Left cardiac atrium (tissue), 4 donors: ENCODE measurements at regions not wholly inside any gene's neighbourhood (a gene's known extent, or its start where the extent isn't known, plus 50 kb on each side); places are given as distances from the start of the nearest gene placed in this dataset.

Experiments
- ATAC-seq, 2 donors: fragments of 200-7000 bp; cut with Tn5 transposase; one replicate each; pipeline ENCODE4 v1.9.1; 2020; ENCODE audit warnings: mild to moderate bottlenecking in 2 of 2, moderate library complexity in 2 of 2
- DNase-seq: peaks from one replicate; pipeline ENCODE4 v3.0.0-alpha.2; 2020
- intact Hi-C, 2 donors: fragments of 100-400 bp; cut with DNase I; formaldehyde crosslinking; loops; one replicate each; pipeline versions ENCODE4 v1.14.1 to v1.15.1; 2022 to 2023
- microRNA-seq, 2 donors: library from miRNA; unstranded; fragments of <30 nt; microRNA quantifications; one replicate each; pipeline ENCODE4 v1.2.0, GENCODE V29; 2020
- donor health status: DM: no; HTN: yes; CAD: no.
- donor health status: DM: no; HTN: yes; CAD: no; lungs with severe emphysema.
- donor health status: DM: yes; HTN: yes; CAD: no.
- donor health status: Dilated cardiomyopathy.

DNA sequence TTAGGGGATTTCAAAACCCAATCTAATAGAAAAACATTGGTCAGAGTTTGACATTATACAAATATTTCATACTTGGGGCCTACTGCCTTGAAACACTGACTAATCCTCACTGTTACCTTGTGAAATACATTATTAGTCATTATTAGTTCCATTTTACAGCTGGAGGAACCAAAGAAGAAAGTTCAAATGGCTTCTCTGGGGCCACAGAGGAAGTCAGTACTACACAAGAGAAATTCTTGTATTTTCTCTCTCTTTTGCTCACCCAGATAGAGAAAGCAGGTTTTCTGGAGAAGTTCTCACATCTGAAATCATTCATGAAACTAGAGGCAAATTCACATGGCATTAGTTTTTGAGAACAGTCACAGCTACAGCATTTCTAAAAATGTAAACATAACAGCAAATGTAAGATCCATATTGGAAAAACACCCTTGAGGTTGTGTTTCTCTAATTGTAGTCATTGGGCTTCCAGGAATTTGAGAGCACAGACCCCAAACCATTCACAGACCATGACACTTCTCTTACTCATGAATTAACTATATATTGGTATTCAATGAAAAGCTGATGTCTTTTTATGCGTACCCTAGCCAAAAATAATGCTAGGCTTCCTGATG is 83.0 kb downstream of the LLPH start:
- intact Hi-C loops: no loop called here
- no peak for ATAC-seq
- DNase-seq: no peak

DNA sequence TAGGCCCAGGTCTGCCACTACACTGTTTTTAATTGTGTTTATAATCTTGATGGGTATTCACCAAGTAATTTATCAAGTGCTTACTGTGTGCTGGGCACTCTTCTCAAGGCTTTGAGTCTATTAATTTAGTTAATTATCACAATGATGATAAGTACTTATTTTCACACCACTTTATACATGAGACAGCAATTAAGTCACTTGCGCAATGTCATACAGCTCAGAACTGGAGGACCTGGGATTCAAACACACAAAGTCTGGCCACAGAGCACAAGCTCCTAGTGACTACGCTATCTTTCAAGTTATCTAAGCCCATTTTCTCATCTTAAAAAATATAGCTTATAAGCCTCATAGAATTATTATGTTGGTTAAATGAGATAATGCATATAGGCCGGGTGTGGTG is 85.0 kb downstream of the LLPH start:
- intact Hi-C loops: no loop called here
- ATAC-seq (no peak), DNase-seq (no peak)

GRCh38 chr12:66044731-66045130 is 85.8 kb downstream of the LLPH start:
- DNase-seq: no peak
- intact Hi-C loops: no loop called here
- no peak for ATAC-seq

GRCh38 chr12:66043035-66043434 is 87.5 kb downstream of the LLPH start:
- ATAC-seq: no peak
- DNase-seq: no peak
- intact Hi-C loops: no loop called here

DNA sequence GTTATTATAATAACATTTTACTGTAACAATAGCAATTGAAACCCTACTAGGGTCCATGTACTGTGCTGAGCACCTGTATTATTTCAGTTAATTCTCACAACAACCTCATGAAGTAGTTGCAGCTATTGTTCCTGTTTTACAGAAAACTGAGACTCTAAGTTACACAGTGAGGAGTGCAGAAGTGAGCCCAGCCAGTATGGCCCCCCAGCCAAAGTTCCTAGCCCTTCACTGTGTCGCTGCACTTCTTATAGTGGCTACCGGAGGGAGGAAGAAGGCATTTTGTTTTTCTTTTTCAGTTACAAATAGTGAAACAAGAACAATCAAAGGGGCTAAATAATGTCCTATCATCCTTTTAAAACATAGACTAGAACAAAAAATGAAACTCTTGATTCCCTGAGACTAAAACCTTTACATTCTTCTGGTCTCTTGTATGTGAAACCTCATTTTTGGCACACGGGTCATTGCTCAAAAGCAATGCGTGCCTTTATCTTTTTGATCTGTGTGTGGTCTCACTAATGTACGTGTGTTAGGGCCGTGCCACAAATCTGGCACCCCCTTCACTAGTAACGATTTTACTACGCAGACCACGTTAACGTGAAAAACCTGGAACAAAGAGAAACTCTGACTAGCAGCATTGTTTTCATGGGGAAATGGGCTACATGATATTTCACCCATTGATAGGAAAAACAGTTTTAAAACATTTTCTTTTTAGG is 88.7 kb downstream of the LLPH start:
- DNase-seq (no peak), ATAC-seq (no peak)
- intact Hi-C loops: no loop called here

- ATAC-seq (peak; percentile 97 to 98), DNase-seq (peak; percentile 21)
Observed at GRCh38 chr12:66036317-66036716, 94.2 kb downstream of the LLPH start.

DNA sequence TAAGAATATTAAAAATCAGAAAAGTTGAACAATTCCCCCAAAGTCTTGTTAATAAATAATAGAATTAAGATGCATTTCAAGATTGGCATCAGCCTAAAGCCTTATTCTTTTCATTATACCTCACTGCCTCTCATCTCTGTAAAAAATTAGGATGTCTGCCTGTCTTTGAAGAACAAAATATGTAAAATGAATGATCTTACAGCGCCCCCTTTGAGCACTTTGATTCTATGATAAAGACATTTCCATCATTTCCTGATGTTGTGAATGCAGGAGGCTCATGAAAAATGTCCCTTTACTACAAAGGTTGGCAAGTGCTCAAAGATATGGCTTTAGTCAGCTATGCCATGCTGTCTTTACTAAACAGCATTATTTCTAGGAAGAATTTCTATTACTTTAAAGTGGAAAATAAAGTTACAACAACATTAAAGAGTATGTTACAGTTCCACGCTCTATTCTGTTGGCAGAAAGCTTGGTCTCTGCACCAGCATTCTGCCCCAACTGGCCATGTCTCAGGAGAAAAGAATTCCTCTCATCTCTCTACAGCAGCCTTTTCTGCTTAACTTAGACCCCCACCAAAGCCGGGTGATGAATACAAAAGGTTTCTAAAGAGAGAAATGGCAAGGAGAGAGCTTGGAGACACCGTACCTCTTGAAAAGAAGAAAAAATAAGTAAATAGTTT is 95.1 kb downstream of the LLPH start:
- intact Hi-C loops: no loop called here
- no peak for DNase-seq
- ATAC-seq: no peak

More at GRCh38 chr12:66036317-66036716, 94.2 kb downstream of the LLPH start:
- intact Hi-C loops: no loop called here

DNA sequence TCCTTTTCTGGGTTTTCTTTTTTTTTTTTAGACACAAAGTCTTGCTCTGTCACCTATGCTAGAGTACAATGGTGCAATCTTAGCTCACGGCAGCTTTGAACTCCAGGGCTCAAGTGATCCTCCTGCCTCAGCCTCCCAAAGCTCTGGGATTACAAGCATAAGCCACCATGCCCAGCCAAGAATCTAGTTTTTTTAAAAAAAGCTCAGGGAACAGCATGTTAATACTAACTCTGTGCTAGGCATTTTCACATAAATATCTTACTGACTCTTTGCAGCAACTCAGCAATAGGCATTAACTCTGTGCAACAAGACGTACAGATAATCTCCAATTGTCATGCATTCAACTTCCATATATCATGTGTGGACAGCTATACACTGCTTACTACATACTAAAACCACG is 97.4 kb downstream of the LLPH start:
- ATAC-seq (no peak), DNase-seq (no peak)
- intact Hi-C loops: no loop called here

GRCh38 chr12:66032739-66033138 is 97.8 kb downstream of the LLPH start:
- no peak for DNase-seq
- no peak for ATAC-seq
- intact Hi-C loops: no loop called here

GRCh38 chr12:66030217-66030781 is 100.3 kb downstream of the LLPH start:
- no peak for DNase-seq
- no peak for ATAC-seq
- intact Hi-C loops: no loop called here

DNA sequence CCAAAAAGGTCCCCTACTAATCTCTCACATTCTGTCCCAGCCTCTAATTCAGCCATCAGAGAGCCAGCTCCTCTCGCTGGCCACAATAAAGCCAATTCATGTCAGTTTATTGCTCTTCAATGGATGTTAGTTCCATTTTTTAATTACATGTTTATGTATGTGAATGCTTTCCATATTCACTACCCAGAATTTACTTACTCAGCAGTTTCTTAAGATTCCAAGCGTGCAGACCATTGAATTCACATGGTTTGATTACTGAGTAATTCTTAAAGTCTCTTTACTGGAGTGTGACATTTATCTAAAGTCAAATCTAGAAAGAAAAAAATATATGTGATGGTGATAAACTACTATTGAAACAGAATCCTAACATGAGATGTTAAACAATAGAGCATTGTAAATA is 102.2 kb downstream of the LLPH start:
- DNase-seq (no peak), ATAC-seq (no peak)
- intact Hi-C loops: no loop called here

- ATAC-seq: no peak
- DNase-seq: no peak
- intact Hi-C loops: no loop called here
Observed at GRCh38 chr12:66025477-66025876, 105.1 kb downstream of the LLPH start.

DNA sequence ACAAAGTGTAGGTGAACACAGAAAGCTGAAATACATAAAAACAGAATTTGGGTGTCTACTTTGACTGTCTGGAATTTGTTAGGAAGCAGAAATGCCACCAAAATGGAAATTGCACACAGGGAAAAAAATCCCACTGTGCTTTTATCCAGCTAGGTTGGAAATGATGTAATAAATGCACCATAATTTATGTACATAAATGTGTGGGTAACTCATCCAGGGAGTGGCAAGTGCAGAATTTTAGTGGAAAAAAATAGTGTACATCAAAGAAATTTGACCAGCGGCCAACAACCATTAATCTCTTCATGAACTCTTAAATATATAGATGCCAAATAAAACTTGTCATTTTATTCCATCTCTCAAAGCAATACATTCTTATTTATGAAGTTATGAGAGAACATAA is 105.6 kb downstream of the LLPH start:
- ATAC-seq (no peak), DNase-seq (no peak)
- intact Hi-C loops: no loop called here

DNA sequence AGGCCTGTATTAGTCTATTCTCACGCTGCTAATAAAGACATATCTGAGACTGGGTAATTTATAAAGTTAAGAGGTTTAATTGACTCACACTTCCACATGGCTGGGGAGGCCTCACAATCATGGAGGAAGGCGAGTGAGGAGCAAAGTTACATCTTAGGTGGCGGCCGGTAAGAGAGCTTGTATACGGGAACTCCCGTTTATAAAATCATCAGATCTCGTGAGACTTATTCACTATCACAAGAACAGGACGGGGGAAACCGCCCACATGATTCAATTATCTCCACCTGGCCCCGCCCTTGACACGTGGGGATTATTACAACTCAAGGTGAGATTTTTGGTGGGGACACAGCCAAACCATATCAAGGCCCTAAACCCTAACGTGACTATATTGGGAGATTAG is 110.1 kb downstream of the LLPH start:
- DNase-seq: no peak
- ATAC-seq: no peak
- intact Hi-C loops: no loop called here

DNA sequence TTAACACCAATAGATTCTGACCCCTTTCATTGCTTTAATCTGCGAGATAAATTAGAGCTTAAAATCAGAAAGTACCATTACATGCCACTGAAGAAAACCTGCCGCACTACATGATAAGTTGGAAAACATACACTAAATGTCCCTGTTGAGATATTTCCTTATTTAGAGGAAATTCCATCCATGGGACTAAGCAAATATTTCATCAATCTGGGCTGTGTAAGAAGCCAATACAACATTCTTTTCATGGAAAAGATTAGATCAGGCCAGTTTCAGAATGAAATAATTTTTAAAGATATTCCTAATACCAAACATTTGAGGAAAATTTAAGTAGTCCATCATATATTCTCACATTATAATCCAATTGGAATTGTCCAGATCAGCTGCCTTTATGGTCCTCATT is 112.8 kb downstream of the LLPH start:
- intact Hi-C loops: no loop called here
- ATAC-seq (no peak), DNase-seq (no peak)

Small RNA genes in the stretch of these regions (microRNA-seq; reads per million reads assigned to microRNA genes)
- 0 reads per million in 2 donors for gene MIR6074
